Caco-2 (cell line): ENCODE measurements at regions not wholly inside any gene's neighbourhood (a gene's known extent, or its start where the extent isn't known, plus 50 kb on each side); places are given as distances from the start of the nearest gene placed in this dataset.

ENCODE experiments used
- BruUV-seq: library from RNA; stranded (reverse); fragments of 400-500 nt; replicated peaks from 2 replicates; lab custom pipeline; 2021; lab: Mats Ljungman, UMichigan
- CTCF ChIA-PET: fragments of 300-600 bp; sonication (Branson Sonifier 250); formaldehyde crosslinking; loops from one replicate; lab custom pipeline; 2022; ENCODE audit warnings: antibody characterized with exemption; lab: Charles Lee
- POLR2A ChIA-PET: fragments of 300-600 bp; sonication (Branson Sonifier 250); formaldehyde crosslinking; loops from one replicate; lab custom pipeline; 2022; ENCODE audit warnings: antibody characterized with exemption; lab: Charles Lee
- DNase-seq, 2 experiments: peaks; one replicate each; pipeline versions ENCODE4 v3.0.0 to v3.0.0-alpha.2; 2020 to 2022
- H3K27me3 ChIP-seq: replicated peaks from 2 replicates; pipeline ENCODE4 v1.6.0; 2011; ENCODE audit warnings: low read length; ENCODE audit not compliant: control insufficient read depth, insufficient read depth
- H3K36me3 ChIP-seq: 2 replicates; pipeline ENCODE4 v1.5.1; 2011; ENCODE audit warnings: low read length; ENCODE audit not compliant: control insufficient read depth, insufficient read depth
- H3K4me1 ChIP-seq: fragments of 250-450 bp; sonication (Bioruptor Pico); 2 replicates; pipeline ENCODE4 v1.5.1; 2020; ENCODE audit warnings: mild to moderate bottlenecking
- H3K4me3 ChIP-seq: 2 replicates; pipeline ENCODE4 v1.5.1; 2011; ENCODE audit warnings: low read depth, mild to moderate bottlenecking, control low read depth, low read length
- H3K9me3 ChIP-seq: fragments of 250-450 bp; sonication (Bioruptor Pico); 2 replicates; pipeline ENCODE4 v1.5.1; 2020; ENCODE audit warnings: mild to moderate bottlenecking, moderate library complexity
- H3K27ac Mint-ChIP-seq: one replicate; pipeline ENCODE4 v1.8.0; 2022; ENCODE audit warnings: mixed read lengths; ENCODE audit not compliant: unreplicated experiment
- H3K27me3 Mint-ChIP-seq: one replicate; pipeline ENCODE4 v1.8.0; 2022; ENCODE audit warnings: mixed read lengths; ENCODE audit not compliant: insufficient read depth, unreplicated experiment
- H3K36me3 Mint-ChIP-seq: one replicate; pipeline ENCODE4 v1.8.0; 2022; ENCODE audit warnings: mild to moderate bottlenecking, mixed read lengths; ENCODE audit not compliant: insufficient read depth, unreplicated experiment
- H3K4me1 Mint-ChIP-seq: one replicate; pipeline ENCODE4 v1.8.0; 2022; ENCODE audit warnings: low read depth, mixed read lengths; ENCODE audit not compliant: unreplicated experiment
- H3K4me3 Mint-ChIP-seq: one replicate; pipeline ENCODE4 v1.8.0; 2022; ENCODE audit warnings: mild to moderate bottlenecking, moderate library complexity, mixed read lengths; ENCODE audit not compliant: unreplicated experiment
- H3K9me3 Mint-ChIP-seq: one replicate; pipeline ENCODE4 v1.8.0; 2022; ENCODE audit warnings: mixed read lengths; ENCODE audit not compliant: unreplicated experiment
- CTCF ChIP-seq, 2 experiments: fragments of 200-600 bp in 1 of 2; IDR thresholded peaks; 1 replicate in 1 of 2; 2 replicates in 1 of 2; pipeline versions ENCODE4 v1.5.1 to v1.8.0; 2011 to 2022; ENCODE audit warnings: antibody characterized with exemption in 1 of 2, control low read depth in 1 of 2, inconsistent platforms in 1 of 2, low read depth in 1 of 2, low read length in 1 of 2, mild to moderate bottlenecking in 1 of 2, moderate library complexity in 1 of 2; ENCODE audit not compliant: insufficient read depth in 1 of 2, severe bottlenecking in 1 of 2, unreplicated experiment in 1 of 2
- intact Hi-C: fragments of 100-400 bp; cut with micrococcal nuclease; formaldehyde crosslinking; loops from one replicate; pipeline ENCODE4 v1.10.0; 2022; ENCODE audit not compliant: unreplicated experiment

DNA sequence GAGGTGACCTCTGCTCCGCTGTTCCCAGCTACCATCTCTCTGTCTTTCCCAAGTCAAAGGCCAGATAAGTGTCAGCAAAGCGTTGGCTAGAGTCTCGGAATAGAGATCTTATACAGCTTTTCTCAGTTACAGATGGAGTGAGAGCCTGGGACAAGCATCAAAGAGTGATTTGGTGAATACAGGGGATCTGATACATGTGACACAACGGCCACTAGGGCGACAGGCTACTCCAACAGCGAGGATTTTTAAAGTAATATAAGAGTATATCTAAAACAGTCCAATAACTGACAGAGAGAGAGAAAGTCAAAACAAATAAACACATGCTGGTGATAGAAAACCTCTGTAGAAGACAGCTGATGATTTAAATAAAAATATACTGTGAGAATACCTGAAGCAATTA lies 433.1 kb upstream of the SMIM31 start:
- H3K4me3 Mint-ChIP-seq: no peak overlapping the region
- H3K27me3 ChIP-seq: no peaks in the 10 kb centered on the region
- intact Hi-C loops: no loop called here
- no TSS peak for BruUV-seq
- DNase-seq: no peak
- H3K36me3 ChIP-seq: no peaks in the 10 kb centered on the region
- ChIA-PET POLR2A (no interaction called here), CTCF (no interaction called here)
- no peak overlapping the region for H3K4me3 ChIP-seq
- peaks cover 2% of the 10 kb centered on the region for H3K27me3 Mint-ChIP-seq
- no peak overlapping the region for H3K27ac Mint-ChIP-seq
- H3K36me3 Mint-ChIP-seq: no peaks in the 10 kb centered on the region
- no peak for TF ChIP-seq CTCF (IDR thresholded peaks at IDR 0.05; ENCODE audit: insufficient read depth in 1 of 2, low read depth in 1 of 2, low read length in 1 of 2, severe bottlenecking in 1 of 2, unreplicated experiment in 1 of 2)
- H3K4me1 ChIP-seq: no peaks in the 10 kb centered on the region
- no peaks in the 10 kb centered on the region for H3K9me3 Mint-ChIP-seq
- no peaks in the 10 kb centered on the region for H3K4me1 Mint-ChIP-seq
- H3K9me3 ChIP-seq: no peaks in the 10 kb centered on the region

GRCh38 chr4:164326056-164326455 lies 427.9 kb upstream of the SMIM31 start:
- Histone ChIP-seq H3K4me1 (no peaks in the 10 kb centered on the region), H3K4me3 (no peak overlapping the region), H3K9me3 (no peaks in the 10 kb centered on the region), H3K27me3 (no peaks in the 10 kb centered on the region), H3K36me3 (no peaks in the 10 kb centered on the region)
- Mint-ChIP-seq H3K36me3 (no peaks in the 10 kb centered on the region), H3K9me3 (no peaks in the 10 kb centered on the region), H3K4me1 (no peaks in the 10 kb centered on the region), H3K27ac (no peak overlapping the region), H3K27me3 (peaks cover 4% of the 10 kb centered on the region), H3K4me3 (no peak overlapping the region)
- intact Hi-C loops: no loop called here
- no TSS peak for BruUV-seq
- POLR2A ChIA-PET: no interaction called here
- TF ChIP-seq CTCF (IDR thresholded peaks at IDR 0.05; ENCODE audit: insufficient read depth in 1 of 2, low read depth in 1 of 2, low read length in 1 of 2, severe bottlenecking in 1 of 2, unreplicated experiment in 1 of 2): no peak
- no peak for DNase-seq
- CTCF ChIA-PET: no interaction called here

GRCh38 chr4:164337219-164337944 lies 416.5 kb upstream of the SMIM31 start:
- CTCF ChIA-PET: no interaction called here
- DNase-seq: no peak
- Mint-ChIP-seq H3K36me3 (no peaks in the 10 kb centered on the region), H3K4me1 (no peaks in the 10 kb centered on the region), H3K27me3 (no peaks in the 10 kb centered on the region), H3K9me3 (no peaks in the 10 kb centered on the region), H3K4me3 (no peak overlapping the region), H3K27ac (no peak overlapping the region)
- BruUV-seq: no TSS peak
- Histone ChIP-seq H3K9me3 (no peaks in the 10 kb centered on the region), H3K4me1 (no peaks in the 10 kb centered on the region), H3K4me3 (no peak overlapping the region), H3K27me3 (no peaks in the 10 kb centered on the region), H3K36me3 (no peaks in the 10 kb centered on the region)
- intact Hi-C loops: no loop called here
- no peak for TF ChIP-seq CTCF (IDR thresholded peaks at IDR 0.05; ENCODE audit: insufficient read depth in 1 of 2, low read depth in 1 of 2, low read length in 1 of 2, severe bottlenecking in 1 of 2, unreplicated experiment in 1 of 2)
- POLR2A ChIA-PET: no interaction called here
